ENCODE measurements at regions not wholly inside any gene's neighbourhood (a gene's known extent, or its start where the extent isn't known, plus 50 kb on each side); places are given as distances from the start of the nearest gene placed in this dataset.

GRCh38 chr3:5799398-5799797 is 611.9 kb downstream of the EDEM1 start:
- no peak overlapping the region for H3K4me3 ChIP-seq (ENCODE audit: low read depth, poor library complexity, severe bottlenecking)
- intact Hi-C loops (cut with DNase I; ENCODE audit: low total_unique reads): no loop called here
- no peak for DNase-seq (ENCODE audit: low spot score in 2 of 2)
- TF ChIP-seq CTCF (IDR thresholded peaks at IDR 0.05) (no peak), POLR2A (IDR thresholded peaks at IDR 0.05) (no peak)

GRCh38 chr3:5800965-5801364 is 613.5 kb downstream of the EDEM1 start:
- 82 to 88% methylated on average over 4 of the region's 4 CpGs for WGBS, 2 donors
- TF ChIP-seq POLR2A (IDR thresholded peaks at IDR 0.05) (no peak), CTCF (IDR thresholded peaks at IDR 0.05) (no peak)

GRCh38 chr3:5806192-5806591 is 618.7 kb downstream of the EDEM1 start:
- H3K4me3 ChIP-seq (ENCODE audit: low read depth, poor library complexity, severe bottlenecking): no peak overlapping the region
- intact Hi-C loops (cut with DNase I; ENCODE audit: low total_unique reads): no loop called here
- 81 to 88% methylated on average over 1 of the region's 1 CpG for WGBS, 2 donors
- TF ChIP-seq POLR2A (IDR thresholded peaks at IDR 0.05): no peak
- no peak for TF ChIP-seq CTCF (IDR thresholded peaks at IDR 0.05)
- DNase-seq (ENCODE audit: low spot score in 2 of 2): no peak

More at GRCh38 chr3:5800965-5801364, 613.5 kb downstream of the EDEM1 start:
- no peak overlapping the region for H3K4me3 ChIP-seq (ENCODE audit: low read depth, poor library complexity, severe bottlenecking)
- no peak for DNase-seq (ENCODE audit: low spot score in 2 of 2)
- intact Hi-C loops (cut with DNase I; ENCODE audit: low total_unique reads): no loop called here

- no peak overlapping the region for H3K4me3 ChIP-seq (ENCODE audit: low read depth, poor library complexity, severe bottlenecking)
- no peak for DNase-seq (ENCODE audit: low spot score in 2 of 2)
- WGBS, 2 donors: 47 to 48% methylated on average over 9 of the region's 9 CpGs
- intact Hi-C loops (cut with DNase I; ENCODE audit: low total_unique reads): no loop called here
- TF ChIP-seq CTCF (IDR thresholded peaks at IDR 0.05) (no peak), POLR2A (IDR thresholded peaks at IDR 0.05) (no peak)
Measured at GRCh38 chr3:5809586-5810246, 622.2 kb downstream of the EDEM1 start.

- no peak overlapping the region for H3K4me3 ChIP-seq (ENCODE audit: low read depth, poor library complexity, severe bottlenecking)
- no peak for TF ChIP-seq POLR2A (IDR thresholded peaks at IDR 0.05)
- no peak for TF ChIP-seq CTCF (IDR thresholded peaks at IDR 0.05)
- no peak for DNase-seq (ENCODE audit: low spot score in 2 of 2)
- intact Hi-C loops (cut with DNase I; ENCODE audit: low total_unique reads): no loop called here
- 85 to 86% methylated on average over 3 of the region's 3 CpGs for WGBS, 2 donors
Measured at GRCh38 chr3:5811016-5811415, 623.5 kb downstream of the EDEM1 start.

GRCh38 chr3:5813521-5813920 is 626.0 kb downstream of the EDEM1 start:
- intact Hi-C loops (cut with DNase I; ENCODE audit: low total_unique reads): no loop called here
- H3K4me3 ChIP-seq (ENCODE audit: low read depth, poor library complexity, severe bottlenecking): no peak overlapping the region
- no peak for TF ChIP-seq POLR2A (IDR thresholded peaks at IDR 0.05)
- TF ChIP-seq CTCF (IDR thresholded peaks at IDR 0.05): no peak
- no peak for DNase-seq (ENCODE audit: low spot score in 2 of 2)
- WGBS, 2 donors: 48 to 67% methylated on average over 2 of the region's 2 CpGs
